Right lobe of liver (tissue), 4 donors: ENCODE measurements at regions not wholly inside any gene's neighbourhood (a gene's known extent, or its start where the extent isn't known, plus 50 kb on each side); places are given as distances from the start of the nearest gene placed in this dataset.

Experiments
- POLR2A ChIP-seq: fragments of 450-650 bp; IDR thresholded peaks from one replicate; pipeline ENCODE4 v1.6.1; 2017; ENCODE audit warnings: antibody characterized with exemption, mild to moderate bottlenecking
- TF ChIP-seq, protein P1 (sequence below), 4 donors: fragments of 200-600 bp in 3 of 4; fragments of 450-650 bp in 1 of 4; IDR thresholded peaks; one replicate each; pipeline versions ENCODE4 v1.5.1 to v1.8.0; 2016 to 2022; ENCODE audit warnings: antibody characterized with exemption in 4 of 4, mild to moderate bottlenecking in 2 of 4
- donor health status: DM: no; HTN: no; CAD: no.
- donor health status: DM: no; HTN: no; CAD: no.
- donor health status: DM: no; HTN: yes; CAD: no.

DNA sequence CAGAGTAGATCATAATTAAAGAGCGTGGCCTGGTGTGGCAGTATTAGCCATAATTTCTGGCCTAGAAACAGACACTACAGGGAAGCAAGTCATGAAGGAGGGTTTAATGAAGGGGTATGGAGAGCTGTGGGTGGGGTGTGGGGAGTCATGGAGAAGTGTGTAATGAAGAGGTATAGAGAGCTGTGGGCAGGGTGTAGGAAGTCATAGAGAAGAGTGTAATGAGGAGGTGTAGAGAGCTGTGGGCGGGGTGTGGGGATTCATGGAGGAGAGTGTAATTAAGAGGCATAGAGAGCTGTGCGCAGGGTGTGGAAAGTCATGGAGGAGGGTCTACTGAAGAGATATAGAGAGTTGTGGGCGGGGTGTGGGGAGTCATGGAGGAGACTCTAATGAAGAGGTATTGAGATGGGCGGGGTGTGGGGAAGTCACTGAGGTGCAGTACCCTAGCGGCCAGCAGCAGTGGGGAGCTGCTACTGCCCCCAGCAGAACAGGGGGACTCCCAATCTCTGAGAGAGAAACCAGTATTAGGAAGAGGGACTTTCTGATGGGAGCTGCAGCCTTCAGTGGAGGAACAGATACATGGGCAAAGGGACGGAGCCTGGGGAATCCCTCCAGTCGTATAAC, 145.4 kb upstream of the FOXA2 start:
- TF ChIP-seq POLR2A, result no peak
- TF ChIP-seq, protein P1, sequence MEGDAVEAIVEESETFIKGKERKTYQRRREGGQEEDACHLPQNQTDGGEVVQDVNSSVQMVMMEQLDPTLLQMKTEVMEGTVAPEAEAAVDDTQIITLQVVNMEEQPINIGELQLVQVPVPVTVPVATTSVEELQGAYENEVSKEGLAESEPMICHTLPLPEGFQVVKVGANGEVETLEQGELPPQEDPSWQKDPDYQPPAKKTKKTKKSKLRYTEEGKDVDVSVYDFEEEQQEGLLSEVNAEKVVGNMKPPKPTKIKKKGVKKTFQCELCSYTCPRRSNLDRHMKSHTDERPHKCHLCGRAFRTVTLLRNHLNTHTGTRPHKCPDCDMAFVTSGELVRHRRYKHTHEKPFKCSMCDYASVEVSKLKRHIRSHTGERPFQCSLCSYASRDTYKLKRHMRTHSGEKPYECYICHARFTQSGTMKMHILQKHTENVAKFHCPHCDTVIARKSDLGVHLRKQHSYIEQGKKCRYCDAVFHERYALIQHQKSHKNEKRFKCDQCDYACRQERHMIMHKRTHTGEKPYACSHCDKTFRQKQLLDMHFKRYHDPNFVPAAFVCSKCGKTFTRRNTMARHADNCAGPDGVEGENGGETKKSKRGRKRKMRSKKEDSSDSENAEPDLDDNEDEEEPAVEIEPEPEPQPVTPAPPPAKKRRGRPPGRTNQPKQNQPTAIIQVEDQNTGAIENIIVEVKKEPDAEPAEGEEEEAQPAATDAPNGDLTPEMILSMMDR (IDR thresholded peaks at IDR 0.05), result no peak
